SK-N-SH (cell line): ENCODE measurements at regions not wholly inside any gene's neighbourhood (a gene's known extent, or its start where the extent isn't known, plus 50 kb on each side); places are given as distances from the start of the nearest gene placed in this dataset.

Experiments
- CTCF ChIA-PET: fragments of 300-600, 350-600 bp; formaldehyde crosslinking; extraction: SDS; loops from one replicate; lab custom pipeline; 2021; lab: Yijun Ruan, JAX
- POLR2A ChIA-PET: fragments of 350-600 bp; sonication (Branson Sonifier 250); formaldehyde crosslinking; extraction: SDS; loops from one replicate; lab custom pipeline; 2020; ENCODE audit warnings: antibody characterized with exemption, inconsistent platforms; lab: Yijun Ruan, JAX
- DNase-seq: peaks from one replicate; pipeline ENCODE4 v3.0.0; 2012
- H2AFZ ChIP-seq: fragments of 200-600 bp; sonication (generic); 2 replicates; pipeline ENCODE4 v1.8.1; 2016; ENCODE audit warnings: antibody characterized with exemption, mild to moderate bottlenecking, low read depth
- H3F3A ChIP-seq: fragments of 200-600 bp; sonication (generic); replicated peaks from 2 replicates; pipeline ENCODE3; 2016; ENCODE audit warnings: antibody characterized with exemption, mild to moderate bottlenecking; ENCODE audit not compliant: insufficient read depth
- H3K27ac ChIP-seq, 2 experiments: fragments of 200-500 bp in 1 of 2; fragments of 200-600 bp in 1 of 2; sonication (Bioruptor generic) in 1 of 2; sonication (generic), shearing (Covaris generic) in 1 of 2; 2 replicates each; pipeline versions ENCODE4 v1.5.1 to v1.6.1; 2014 to 2016; ENCODE audit warnings: low read depth in 2 of 2, inconsistent platforms in 1 of 2, low read length in 1 of 2, mild to moderate bottlenecking in 1 of 2, mixed read lengths in 1 of 2
- H3K27me3 ChIP-seq: fragments of 200-600 bp; sonication (generic), shearing (Covaris generic); 2 replicates; pipeline ENCODE4 v1.6.1; 2016; ENCODE audit warnings: mixed run types; ENCODE audit not compliant: insufficient read depth
- H3K36me3 ChIP-seq, 2 experiments: fragments of 200-500 bp in 1 of 2; fragments of 200-600 bp in 1 of 2; sonication (Bioruptor generic) in 1 of 2; sonication (generic) in 1 of 2; replicated peaks in 1 of 2; 2 replicates each; pipeline versions ENCODE3 to v1.5.1; 2014 to 2016; ENCODE audit warnings: low read length in 1 of 2, mild to moderate bottlenecking in 1 of 2; ENCODE audit not compliant: insufficient read depth in 2 of 2, control insufficient read depth in 1 of 2
- H3K4me1 ChIP-seq, 2 experiments: fragments of 200-500 bp in 1 of 2; fragments of 200-600 bp in 1 of 2; sonication (Bioruptor generic) in 1 of 2; sonication (generic), shearing (Covaris generic) in 1 of 2; 2 replicates each; pipeline versions ENCODE4 v1.5.1 to v1.6.1; 2014 to 2016; ENCODE audit warnings: low read depth in 1 of 2, low read length in 1 of 2, mixed run types in 1 of 2; ENCODE audit not compliant: insufficient read depth in 2 of 2, control insufficient read depth in 1 of 2
- H3K4me2 ChIP-seq: fragments of 200-600 bp; sonication (generic), shearing (Covaris generic); 2 replicates; pipeline ENCODE4 v1.6.1; 2017; ENCODE audit warnings: mixed run types
- H3K4me3 ChIP-seq, 2 experiments: fragments of 200-500 bp in 1 of 2; fragments of 200-600 bp in 1 of 2; sonication (Bioruptor generic) in 1 of 2; sonication (generic), shearing (Covaris generic) in 1 of 2; 2 replicates each; pipeline versions ENCODE4 v1.5.1 to v1.8.1; 2014 to 2016; ENCODE audit warnings: low read depth in 2 of 2, inconsistent platforms in 1 of 2, low read length in 1 of 2, mild to moderate bottlenecking in 1 of 2, mixed read lengths in 1 of 2, moderate library complexity in 1 of 2
- H3K79me2 ChIP-seq: fragments of 200-600 bp; sonication (generic); 2 replicates; pipeline ENCODE4 v1.8.1; 2017; ENCODE audit warnings: mild to moderate bottlenecking; ENCODE audit not compliant: insufficient read depth
- H3K9ac ChIP-seq: fragments of 200-600 bp; sonication (generic); 2 replicates; pipeline ENCODE4 v1.6.1; 2017; ENCODE audit warnings: mixed run types
- H3K9me2 ChIP-seq: fragments of 200-600 bp; sonication (generic); 2 replicates; pipeline ENCODE4 v1.6.1; 2017; ENCODE audit warnings: mixed run types
- H3K9me3 ChIP-seq: fragments of 200-600 bp; sonication (generic); 2 replicates; pipeline ENCODE4 v1.6.1; 2017; ENCODE audit warnings: mixed run types, mild to moderate bottlenecking, moderate library complexity
- H4K20me1 ChIP-seq: fragments of 200-600 bp; sonication (generic); 2 replicates; pipeline ENCODE4 v1.6.1; 2017; ENCODE audit warnings: mild to moderate bottlenecking, mixed run types; ENCODE audit not compliant: insufficient read depth
- CHD2 ChIP-seq: fragments of 150-350 bp; IDR thresholded peaks from 2 replicates; pipeline ENCODE4 v1.6.1; 2018; ENCODE audit warnings: low read length; ENCODE audit not compliant: partially characterized antibody
- IRF3 ChIP-seq: fragments of 150-350 bp; IDR thresholded peaks from 2 replicates; pipeline ENCODE4 v1.6.1; 2016; ENCODE audit warnings: mild to moderate bottlenecking, low read depth, low read length
- MAX ChIP-seq: IDR thresholded peaks from 2 replicates; pipeline ENCODE4 v1.4.0; 2012; ENCODE audit warnings: low read depth
- MEF2A ChIP-seq: IDR thresholded peaks from 2 replicates; pipeline ENCODE4 v1.4.0; 2012; ENCODE audit warnings: low read depth, borderline replicate concordance
- NFIC ChIP-seq: IDR thresholded peaks from 2 replicates; pipeline ENCODE4 v1.4.0; 2012; ENCODE audit warnings: borderline replicate concordance
- PBX3 ChIP-seq: IDR thresholded peaks from 2 replicates; pipeline ENCODE4; 2012
- RFX5 ChIP-seq: IDR thresholded peaks from 2 replicates; pipeline ENCODE4 v1.6.1; 2012; ENCODE audit warnings: mild to moderate bottlenecking, improper control_type of control experiment, low read length
- RXRA ChIP-seq: IDR thresholded peaks from 2 replicates; pipeline ENCODE4 v1.4.0; 2012; ENCODE audit warnings: low read depth, mild to moderate bottlenecking, borderline replicate concordance
- SIN3A ChIP-seq: IDR thresholded peaks from 2 replicates; pipeline ENCODE4 v1.6.1; 2012; ENCODE audit warnings: low read depth, mild to moderate bottlenecking, low read length, moderate library complexity, borderline replicate concordance
- TEAD4 ChIP-seq: IDR thresholded peaks from 2 replicates; pipeline ENCODE4 v1.4.0; 2012; ENCODE audit warnings: mild to moderate bottlenecking, borderline replicate concordance; ENCODE audit not compliant: insufficient read depth
- WGBS: methylation state at CpG from one replicate; pipeline ENCODE4 v1.1.6; 2017; ENCODE audit warnings: low lambda C conversion rate; 5-methylcytosine and 5-hydroxymethylcytosine counted together

- TF ChIP-seq PBX3 = peak; percentile 54; the same call in 1 of the 2 replicates
- no peak for TF ChIP-seq RFX5
- 0 out of 2 replicates have a peak, but pooled peaks have one; percentile 9 for TF ChIP-seq TEAD4
- TF ChIP-seq CHD2 = peak; percentile 93
- TF ChIP-seq, all 33 proteins: peak for 12
Observed at GRCh38 chr17:77470800-77471733, 330.3 kb downstream of the SEC14L1 start (continued).

- H2AFZ ChIP-seq = no peak overlapping the region
- peaks cover 96% of the 10 kb centered on the region for H3K79me2 ChIP-seq
- DNase-seq = peak; percentile 67
- no peak overlapping the region; the same call in 1 of the 2 replicates for H3K9ac ChIP-seq
- peaks cover 69 to 70% of the 10 kb centered on the region in 2 experiments for H3K4me1 ChIP-seq
- H4K20me1 ChIP-seq = peaks cover 81% of the 10 kb centered on the region
- H3K27me3 ChIP-seq = no peaks in the 10 kb centered on the region
- H3F3A ChIP-seq = peaks cover 26% of the 10 kb centered on the region
- H3K9me2 ChIP-seq = no peaks in the 10 kb centered on the region
- CTCF ChIA-PET = interaction anchor here (0.9 to 2.9 kb wide), 11 partner anchors 12 to 541 kb away, joined by 3 to 24 read pairs (median 5); no protein-coding TSS in a partner anchor
- POLR2A ChIA-PET = interaction anchor here (0.5 to 1.9 kb wide), 5 partner anchors 11 to 455 kb away, joined by 3 to 4 read pairs (median 3); no protein-coding TSS in a partner anchor
- WGBS = 36% methylated on average over 12 of the region's 12 CpGs
- TF ChIP-seq SIN3A = peak; percentile 32; the same call in 1 of the 2 replicates
- TF ChIP-seq MAX = no peak
- TF ChIP-seq PBX3 = peak; percentile 62; the same call in 1 of the 2 replicates
- TF ChIP-seq IRF3 = no peak
- no peak for TF ChIP-seq RXRA
- TF ChIP-seq MEF2A = no peak
- peak; percentile 91 for TF ChIP-seq NFIC
- peak overlapping the region; percentile 52 to 74 for H3K27ac ChIP-seq
- no peaks in the 10 kb centered on the region for H3K36me3 ChIP-seq
- no peaks in the 10 kb centered on the region for H3K9me3 ChIP-seq
- H3K4me3 ChIP-seq = no peak overlapping the region
- peak overlapping the region; percentile 53 for H3K4me2 ChIP-seq
Observed at GRCh38 chr17:77471984-77472461, 331.3 kb downstream of the SEC14L1 start.
